Islet precursor cell (in vitro differentiated cells): ENCODE measurements at regions not wholly inside any gene's neighbourhood (a gene's known extent, or its start where the extent isn't known, plus 50 kb on each side); places are given as distances from the start of the nearest gene placed in this dataset.
"Not testable (repeated sequence)": the region's sequence is repeated elsewhere in the genome, so short reads cannot be mapped to it uniquely, and the experiment has no call there.

ENCODE experiments used
- DNase-seq: peaks from one replicate; pipeline ENCODE4 v3.0.0-alpha.2; 2018

DNA sequence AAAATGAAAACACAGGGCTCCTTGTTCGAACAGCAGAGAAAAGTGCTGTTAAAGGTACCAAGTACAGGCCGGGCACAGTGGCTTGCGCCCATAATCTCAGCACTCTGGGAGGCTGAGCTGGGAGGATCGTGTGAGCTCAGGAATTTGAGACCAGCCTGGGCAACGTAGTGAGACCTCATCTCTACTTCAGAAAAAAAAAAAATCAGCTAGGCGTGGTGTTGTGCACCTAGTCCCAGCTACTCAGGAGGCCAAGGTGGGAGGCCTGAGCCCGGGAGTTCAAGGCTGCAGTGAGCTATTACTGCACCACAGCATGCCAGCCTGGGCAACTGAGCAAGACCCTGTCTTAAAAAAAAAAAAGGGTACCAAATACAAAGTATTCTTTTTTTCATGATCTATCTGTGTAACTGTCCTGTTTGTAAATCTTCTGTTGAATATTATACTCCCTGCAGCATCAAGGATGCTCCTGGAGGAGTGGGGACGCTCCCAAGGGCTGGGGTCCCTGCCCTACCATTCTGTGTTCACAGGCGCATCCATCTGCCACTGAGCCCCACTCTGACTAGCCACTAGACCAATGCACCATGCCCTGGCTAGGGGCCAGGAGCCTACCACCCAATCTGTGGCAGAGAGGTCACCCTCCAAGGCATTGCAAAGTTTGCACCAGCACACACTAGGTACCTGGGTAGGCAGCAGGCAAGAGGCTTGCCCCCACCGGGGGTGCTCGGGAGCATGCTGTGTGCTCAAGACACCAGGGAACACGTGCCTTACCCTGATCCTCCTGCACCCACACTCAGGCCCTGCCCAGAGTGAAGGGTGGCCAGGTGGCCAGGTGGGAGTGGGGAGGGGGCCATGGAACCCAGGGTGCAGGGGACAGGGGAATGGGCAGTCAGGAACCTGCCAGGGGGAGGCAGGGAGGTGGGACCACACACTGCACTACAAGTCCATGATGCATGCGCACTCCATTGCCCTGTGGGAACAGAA, 67.3 kb upstream of the KMT2C start:
- DNase-seq = no peak

DNA sequence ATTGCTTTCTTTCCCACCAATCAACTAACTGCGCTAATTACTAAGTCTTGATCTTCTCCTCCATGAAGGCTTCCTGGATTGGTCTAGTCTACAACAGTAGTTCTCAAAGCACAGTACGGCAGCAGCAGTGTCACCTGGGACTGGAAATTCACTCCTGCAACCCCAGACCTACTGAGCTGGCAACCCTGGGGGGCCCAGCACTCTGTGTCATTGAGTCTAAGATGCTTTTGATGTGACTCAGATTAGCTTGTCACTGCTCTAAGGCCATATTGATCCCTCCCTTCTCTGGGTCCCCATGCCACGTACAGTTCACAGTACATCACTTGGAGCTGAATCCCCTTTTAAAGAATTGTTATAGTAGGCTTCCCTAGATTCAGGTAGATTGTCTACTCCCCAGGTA, 65.7 kb upstream of the KMT2C start:
- DNase-seq = no peak

DNA sequence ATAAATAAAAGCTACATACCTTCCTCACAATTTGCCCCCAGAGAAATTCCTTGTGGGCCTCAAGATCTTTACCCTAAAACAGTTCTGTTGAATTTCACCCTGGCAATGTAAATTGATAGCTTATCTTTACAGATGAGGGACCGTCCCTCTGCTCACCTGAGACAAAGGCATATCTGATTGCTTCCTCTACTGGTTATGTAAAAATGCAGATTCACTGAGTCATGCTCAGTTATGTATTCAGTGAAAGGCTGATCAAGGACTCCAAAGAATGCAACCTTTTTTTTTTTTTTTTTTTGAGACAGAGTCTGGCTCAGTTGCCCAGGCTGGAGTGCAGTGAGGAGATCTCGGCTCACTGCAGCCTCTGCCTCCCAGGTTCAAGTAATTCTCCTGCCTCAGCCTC, 64.2 kb upstream of the KMT2C start:
- DNase-seq = not testable (repeated sequence)

GRCh38 chr7:152495867-152496266, 60.1 kb upstream of the KMT2C start:
- no peak for DNase-seq

- DNase-seq = no peak
These were observed 57.1 kb upstream of the KMT2C start for GRCh38 chr7:152492952-152493351.

DNA sequence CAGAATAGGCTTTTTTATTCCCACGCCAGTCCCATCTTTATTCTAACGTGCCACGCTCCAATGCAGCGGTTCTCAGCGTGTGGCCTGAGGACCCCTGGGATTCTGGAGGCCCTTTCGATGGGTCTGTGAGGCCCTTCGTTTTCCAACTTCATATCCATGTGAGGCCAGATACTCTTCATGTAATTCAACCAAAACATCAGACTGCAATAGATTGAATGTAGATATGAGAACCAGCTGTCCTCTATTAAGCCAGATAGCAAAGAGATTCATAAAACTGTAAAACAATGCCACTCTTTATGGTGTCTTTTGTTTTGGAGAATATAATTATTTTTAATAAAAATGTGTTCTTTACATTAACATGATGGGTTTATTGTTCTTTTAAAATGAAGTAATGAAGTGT, 53.2 kb upstream of the KMT2C start:
- no peak for DNase-seq

DNA sequence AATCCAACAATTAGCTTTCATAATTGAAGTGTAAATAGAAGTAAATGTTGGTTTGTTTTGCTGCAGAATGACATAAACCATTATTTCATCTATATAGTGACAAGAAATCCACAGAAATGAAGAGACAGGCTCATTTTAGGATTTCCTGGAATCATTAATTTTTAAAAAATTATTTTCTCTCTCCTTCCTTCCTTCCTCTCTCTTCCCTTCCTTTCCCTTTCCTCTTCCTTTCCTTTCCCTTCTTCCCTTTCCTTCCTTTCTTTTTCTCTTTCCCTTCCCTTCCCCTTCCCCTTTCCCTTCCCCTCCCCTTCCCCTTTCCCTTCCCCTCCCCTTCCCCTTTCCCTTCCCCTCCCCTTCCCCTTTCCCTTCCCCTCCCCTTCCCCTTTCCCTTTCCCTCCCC, 51.2 kb upstream of the KMT2C start:
- DNase-seq = no peak

DNA sequence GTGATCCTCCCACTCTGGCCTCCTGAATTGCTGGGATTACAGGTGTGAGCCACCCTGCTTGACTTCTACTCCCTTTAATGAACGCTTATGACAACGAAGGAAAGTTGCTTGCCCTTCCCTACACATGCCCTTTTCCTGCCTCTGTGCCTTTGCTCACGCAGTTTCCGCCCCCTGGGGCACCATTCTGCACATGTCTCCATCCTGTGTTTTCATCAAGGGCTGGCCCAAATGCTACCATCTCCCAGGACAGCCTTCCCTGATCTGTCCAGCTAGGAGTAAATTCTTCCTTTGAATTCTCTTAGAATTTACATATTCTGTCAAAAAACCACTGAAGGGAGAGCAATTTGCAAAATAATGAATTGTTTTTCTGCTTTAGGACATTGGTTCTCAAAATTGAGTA, 50.0 kb upstream of the KMT2C start:
- peak; percentile 29 for DNase-seq
